ENCODE measurements at regions not wholly inside any gene's neighbourhood (a gene's known extent, or its start where the extent isn't known, plus 50 kb on each side); places are given as distances from the start of the nearest gene placed in this dataset.

GRCh38 chr14:38536376-38537038 lies 280.6 kb upstream of the CLEC14A start:
- WGBS, 2 donors (ENCODE audit: low coverage in 1 of 2), result 48 to 55% methylated on average over 4 of the region's 4 CpGs
- H3K27me3 ChIP-seq, result no peaks in the 10 kb centered on the region
- no peaks in the 10 kb centered on the region for H3K4me1 ChIP-seq
- TF ChIP-seq POLR2AphosphoS5 (IDR thresholded peaks at IDR 0.05) (no peak), CTCF (IDR thresholded peaks at IDR 0.05) (no peak), EP300 (IDR thresholded peaks at IDR 0.05) (no peak), POLR2A (IDR thresholded peaks at IDR 0.05) (no peak)
- H3K36me3 ChIP-seq, result no peaks in the 10 kb centered on the region
- no peaks in the 10 kb centered on the region for H3K9me3 ChIP-seq
- no peak for ATAC-seq
- H3K4me3 ChIP-seq, result no peak overlapping the region
- H3K27ac ChIP-seq, result no peak overlapping the region

GRCh38 chr14:38528582-38528981 lies 272.7 kb upstream of the CLEC14A start:
- Histone ChIP-seq H3K27ac (no peak overlapping the region), H3K4me1 (no peaks in the 10 kb centered on the region), H3K36me3 (no peaks in the 10 kb centered on the region), H3K27me3 (no peaks in the 10 kb centered on the region), H3K9me3 (no peaks in the 10 kb centered on the region), H3K4me3 (no peak overlapping the region)
- TF ChIP-seq CTCF (IDR thresholded peaks at IDR 0.05) (no peak), EP300 (IDR thresholded peaks at IDR 0.05) (no peak), POLR2AphosphoS5 (IDR thresholded peaks at IDR 0.05) (no peak), POLR2A (IDR thresholded peaks at IDR 0.05) (no peak)
- ATAC-seq, result no peak

- TF ChIP-seq POLR2AphosphoS5 (IDR thresholded peaks at IDR 0.05) (no peak), POLR2A (IDR thresholded peaks at IDR 0.05) (no peak), EP300 (IDR thresholded peaks at IDR 0.05) (no peak), CTCF (IDR thresholded peaks at IDR 0.05) (no peak)
- Histone ChIP-seq H3K36me3 (no peaks in the 10 kb centered on the region), H3K27me3 (no peaks in the 10 kb centered on the region), H3K4me1 (no peaks in the 10 kb centered on the region), H3K27ac (no peak overlapping the region), H3K4me3 (no peak overlapping the region), H3K9me3 (no peaks in the 10 kb centered on the region)
- no peak for ATAC-seq
Observed at GRCh38 chr14:38527502-38527878, 271.6 kb upstream of the CLEC14A start.

GRCh38 chr14:38526826-38527501 lies 271.1 kb upstream of the CLEC14A start:
- ATAC-seq, result no peak
- no peaks in the 10 kb centered on the region for H3K9me3 ChIP-seq
- WGBS, 2 donors (ENCODE audit: low coverage in 1 of 2), result 80 to 90% methylated on average over 1 of the region's 1 CpG

More at GRCh38 chr14:38526826-38527501, 271.1 kb upstream of the CLEC14A start:
- Histone ChIP-seq H3K4me1 (no peaks in the 10 kb centered on the region), H3K36me3 (no peaks in the 10 kb centered on the region), H3K4me3 (no peak overlapping the region), H3K27ac (no peak overlapping the region), H3K27me3 (no peaks in the 10 kb centered on the region)
- TF ChIP-seq CTCF (IDR thresholded peaks at IDR 0.05) (no peak), POLR2AphosphoS5 (IDR thresholded peaks at IDR 0.05) (no peak), EP300 (IDR thresholded peaks at IDR 0.05) (no peak), POLR2A (IDR thresholded peaks at IDR 0.05) (no peak)

Measured in gastroesophageal sphincter (tissue), 4 donors.